Keratinocyte (primary cell): ENCODE measurements at regions not wholly inside any gene's neighbourhood (a gene's known extent, or its start where the extent isn't known, plus 50 kb on each side); places are given as distances from the start of the nearest gene placed in this dataset.

Experiments used
- EZH2 ChIP-seq: IDR thresholded peaks from one replicate; pipeline ENCODE4 v1.6.1; 2012; ENCODE audit warnings: inconsistent platforms, mild to moderate bottlenecking, low read length, moderate library complexity
- TF ChIP-seq, protein P1 (sequence below), 3 experiments: IDR thresholded peaks in 1 of 3; conservative IDR thresholded peaks in 1 of 3; optimal IDR thresholded peaks in 1 of 3; 2 replicates in 2 of 3; 3 replicates in 1 of 3; pipeline versions ENCODE3 to v1.5.1; 2011; ENCODE audit warnings: low read length in 3 of 3, mild to moderate bottlenecking in 3 of 3, moderate library complexity in 2 of 3, control low read depth in 1 of 3, inconsistent platforms in 1 of 3; ENCODE audit not compliant: insufficient read depth in 2 of 3; ENCODE audit errors: extremely low read depth in 1 of 3

GRCh38 chr10:64508029-64508661 lies 986.9 kb downstream of the REEP3 start:
- TF ChIP-seq, protein P1, sequence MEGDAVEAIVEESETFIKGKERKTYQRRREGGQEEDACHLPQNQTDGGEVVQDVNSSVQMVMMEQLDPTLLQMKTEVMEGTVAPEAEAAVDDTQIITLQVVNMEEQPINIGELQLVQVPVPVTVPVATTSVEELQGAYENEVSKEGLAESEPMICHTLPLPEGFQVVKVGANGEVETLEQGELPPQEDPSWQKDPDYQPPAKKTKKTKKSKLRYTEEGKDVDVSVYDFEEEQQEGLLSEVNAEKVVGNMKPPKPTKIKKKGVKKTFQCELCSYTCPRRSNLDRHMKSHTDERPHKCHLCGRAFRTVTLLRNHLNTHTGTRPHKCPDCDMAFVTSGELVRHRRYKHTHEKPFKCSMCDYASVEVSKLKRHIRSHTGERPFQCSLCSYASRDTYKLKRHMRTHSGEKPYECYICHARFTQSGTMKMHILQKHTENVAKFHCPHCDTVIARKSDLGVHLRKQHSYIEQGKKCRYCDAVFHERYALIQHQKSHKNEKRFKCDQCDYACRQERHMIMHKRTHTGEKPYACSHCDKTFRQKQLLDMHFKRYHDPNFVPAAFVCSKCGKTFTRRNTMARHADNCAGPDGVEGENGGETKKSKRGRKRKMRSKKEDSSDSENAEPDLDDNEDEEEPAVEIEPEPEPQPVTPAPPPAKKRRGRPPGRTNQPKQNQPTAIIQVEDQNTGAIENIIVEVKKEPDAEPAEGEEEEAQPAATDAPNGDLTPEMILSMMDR (optimal IDR thresholded peaks at IDR 0.05 in 1 of 3, IDR thresholded peaks at IDR 0.05 in 1 of 3, conservative IDR thresholded peaks at IDR 0.05 in 1 of 3; ENCODE audit: extremely low read depth in 1 of 3, insufficient read depth in 2 of 3, low read length in 3 of 3): no peak
- TF ChIP-seq EZH2: no peak
